ENCODE measurements at regions not wholly inside any gene's neighbourhood (a gene's known extent, or its start where the extent isn't known, plus 50 kb on each side); places are given as distances from the start of the nearest gene placed in this dataset.
"Not testable (repeated sequence)": the region's sequence is repeated elsewhere in the genome, so short reads cannot be mapped to it uniquely, and the experiment has no call there.

GRCh38 chr2:87352178-87352934, 330.7 kb upstream of the PLGLB1 start:
- not testable (repeated sequence) for DNase-seq (ENCODE audit: low spot score)

DNA sequence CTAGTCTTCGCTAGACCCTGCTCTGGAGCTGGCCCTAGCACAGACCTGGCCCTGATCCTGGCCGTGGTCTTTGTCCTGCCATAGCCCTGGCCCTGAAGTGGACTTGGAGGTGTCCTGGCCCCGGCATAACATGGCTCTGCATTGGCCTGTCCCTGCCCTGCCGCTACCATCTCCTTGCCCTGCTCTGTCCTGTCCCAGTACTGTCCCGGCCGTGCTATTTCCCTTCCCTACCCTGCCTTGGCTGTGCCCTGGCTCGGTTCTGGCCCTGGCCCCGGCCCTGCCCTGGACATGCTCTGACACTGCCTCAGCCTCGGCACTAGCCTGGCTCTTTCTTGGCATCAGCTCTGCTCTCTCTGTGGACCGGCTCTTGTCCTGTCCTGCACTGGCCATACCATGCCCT, 331.8 kb upstream of the PLGLB1 start:
- DNase-seq (ENCODE audit: low spot score), result not testable (repeated sequence)

GRCh38 chr2:87354102-87354501, 332.5 kb upstream of the PLGLB1 start:
- DNase-seq (ENCODE audit: low spot score), result not testable (repeated sequence)

- DNase-seq (ENCODE audit: low spot score), result not testable (repeated sequence)
These were observed 338.6 kb upstream of the PLGLB1 start for GRCh38 chr2:87360250-87360649.

DNA sequence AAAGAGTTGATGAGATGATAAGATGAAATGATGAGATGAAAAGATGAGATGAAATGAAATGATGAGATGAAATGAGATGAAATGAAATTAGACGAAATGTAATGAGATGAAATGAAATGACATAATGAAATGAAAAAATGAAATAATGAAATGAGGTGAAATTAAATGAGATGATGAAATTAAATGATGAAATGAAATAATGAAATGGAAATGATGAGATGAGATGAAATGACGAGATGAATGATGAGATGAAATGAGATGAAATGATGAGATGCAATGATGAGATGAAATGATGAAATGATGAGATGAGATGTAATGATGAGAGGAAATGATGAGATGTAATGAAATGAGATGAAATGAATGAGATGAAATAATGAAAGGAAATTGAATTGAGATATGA, 339.3 kb upstream of the PLGLB1 start:
- not testable (repeated sequence) for DNase-seq (ENCODE audit: low spot score)

GRCh38 chr2:87361805-87362204, 340.2 kb upstream of the PLGLB1 start:
- not testable (repeated sequence) for DNase-seq (ENCODE audit: low spot score)

GRCh38 chr2:87364379-87364778, 342.7 kb upstream of the PLGLB1 start:
- not testable (repeated sequence) for DNase-seq (ENCODE audit: low spot score)

- not testable (repeated sequence) for DNase-seq (ENCODE audit: low spot score)
These were observed 343.4 kb upstream of the PLGLB1 start for GRCh38 chr2:87365038-87365437.

DNA sequence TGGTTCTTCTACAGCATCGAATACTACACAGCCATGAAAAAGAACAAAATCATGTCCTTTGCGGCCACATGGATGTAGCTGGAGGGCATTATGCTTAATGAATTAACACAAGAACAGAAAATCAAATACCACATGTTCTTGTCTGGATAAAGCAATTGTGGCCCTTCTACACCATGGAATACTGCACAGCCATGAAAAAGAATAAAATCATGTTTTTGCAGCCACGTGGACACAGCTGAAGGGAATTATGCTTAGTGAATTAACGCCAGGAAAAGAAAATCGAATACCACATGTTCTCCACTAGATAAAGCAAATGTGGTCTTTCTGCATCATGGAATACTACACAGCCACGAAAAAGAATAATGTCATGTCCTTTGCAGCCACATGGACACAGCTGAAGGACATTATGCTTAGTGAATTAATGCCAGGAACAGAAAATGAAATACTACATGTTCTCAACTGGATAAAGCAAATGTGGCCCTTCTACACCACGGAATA, 361.8 kb upstream of the PLGLB2 start:
- not testable (repeated sequence) for DNase-seq (ENCODE audit: low spot score)

DNA sequence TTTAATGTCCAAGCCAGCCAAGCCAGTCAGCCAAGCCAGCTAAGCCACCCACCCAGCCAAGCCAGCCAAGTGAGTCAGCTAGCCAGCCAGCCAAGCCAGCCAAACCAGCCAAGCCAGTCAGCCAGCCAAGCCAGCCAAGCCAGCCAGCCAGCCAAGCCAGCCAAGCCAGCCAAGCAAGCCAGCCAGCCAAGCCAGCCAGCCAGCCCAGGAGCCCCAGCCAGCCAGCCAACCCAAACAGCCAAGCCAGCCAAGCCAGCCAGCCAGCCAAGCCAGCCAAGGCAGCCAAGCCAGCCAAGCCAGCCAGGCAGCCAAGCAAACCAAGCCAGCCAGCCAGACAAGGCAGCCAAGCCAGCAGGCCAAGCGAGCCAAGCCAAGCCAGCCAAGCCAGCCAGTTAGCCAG, 352.1 kb upstream of the PLGLB2 start:
- DNase-seq (ENCODE audit: low spot score), result not testable (repeated sequence)

GRCh38 chr2:87396551-87397265, 351.2 kb upstream of the PLGLB2 start:
- not testable (repeated sequence) for DNase-seq (ENCODE audit: low spot score)

DNA sequence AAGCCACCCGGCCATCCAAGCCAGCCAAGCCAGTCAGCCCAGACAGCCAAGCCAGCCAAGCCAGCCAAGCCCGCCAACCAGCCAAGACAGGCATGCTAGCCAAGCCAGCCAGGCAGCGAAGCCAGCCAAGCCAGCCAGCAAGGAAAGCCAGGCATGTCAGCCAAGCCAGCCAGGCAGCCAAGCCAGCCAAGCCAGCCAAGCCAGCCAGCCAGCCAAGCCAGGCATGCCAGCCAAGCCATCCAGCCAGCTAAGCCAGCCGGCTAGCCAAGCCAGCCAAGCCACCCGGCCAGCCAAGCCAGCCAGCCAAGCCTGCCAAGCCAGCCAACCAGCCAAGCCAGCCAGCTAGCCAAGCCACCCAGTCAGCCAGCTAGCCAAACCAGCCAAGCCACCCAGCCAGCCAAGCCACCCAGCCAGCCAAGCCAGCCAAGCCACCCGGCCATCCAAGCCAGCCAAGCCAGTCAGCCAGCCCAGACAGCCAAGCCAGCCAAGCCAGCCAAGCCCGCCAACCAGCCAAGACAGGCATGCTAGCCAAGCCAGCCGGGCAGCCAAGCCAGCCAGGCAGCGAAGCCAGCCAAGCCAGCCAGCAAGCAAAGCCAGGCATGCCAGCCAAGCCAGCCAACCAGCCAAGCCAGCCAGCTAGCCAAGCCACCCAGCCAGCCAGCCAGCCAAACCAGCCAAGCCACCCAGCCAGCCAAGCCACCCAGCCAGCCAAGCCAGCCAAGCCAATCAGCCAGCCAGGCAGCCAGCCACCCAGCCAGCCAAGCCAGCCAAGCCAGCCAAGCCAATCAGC, 350.4 kb upstream of the PLGLB2 start:
- DNase-seq (ENCODE audit: low spot score), result not testable (repeated sequence)

- not testable (repeated sequence) for DNase-seq (ENCODE audit: low spot score)
These were observed 349.2 kb upstream of the PLGLB2 start for GRCh38 chr2:87398567-87399305.

GRCh38 chr2:87401726-87402345, 346.1 kb upstream of the PLGLB2 start:
- peak; percentile 1 for DNase-seq (ENCODE audit: low spot score)

DNA sequence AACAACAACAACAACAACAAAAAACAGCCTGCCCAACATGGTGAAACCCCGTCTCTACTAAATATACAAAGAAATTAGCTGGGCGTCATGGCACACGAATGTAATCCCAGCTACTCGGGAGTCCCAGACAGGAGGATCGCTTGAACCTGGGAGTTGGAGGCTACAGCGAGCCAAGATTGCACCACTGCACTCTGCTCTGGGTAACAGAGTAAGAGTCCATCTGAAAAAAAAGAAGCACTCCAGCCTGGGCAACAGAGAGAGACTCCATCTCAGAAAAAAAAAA, 344.1 kb upstream of the PLGLB2 start:
- peak; percentile 1 for DNase-seq (ENCODE audit: low spot score)

DNA sequence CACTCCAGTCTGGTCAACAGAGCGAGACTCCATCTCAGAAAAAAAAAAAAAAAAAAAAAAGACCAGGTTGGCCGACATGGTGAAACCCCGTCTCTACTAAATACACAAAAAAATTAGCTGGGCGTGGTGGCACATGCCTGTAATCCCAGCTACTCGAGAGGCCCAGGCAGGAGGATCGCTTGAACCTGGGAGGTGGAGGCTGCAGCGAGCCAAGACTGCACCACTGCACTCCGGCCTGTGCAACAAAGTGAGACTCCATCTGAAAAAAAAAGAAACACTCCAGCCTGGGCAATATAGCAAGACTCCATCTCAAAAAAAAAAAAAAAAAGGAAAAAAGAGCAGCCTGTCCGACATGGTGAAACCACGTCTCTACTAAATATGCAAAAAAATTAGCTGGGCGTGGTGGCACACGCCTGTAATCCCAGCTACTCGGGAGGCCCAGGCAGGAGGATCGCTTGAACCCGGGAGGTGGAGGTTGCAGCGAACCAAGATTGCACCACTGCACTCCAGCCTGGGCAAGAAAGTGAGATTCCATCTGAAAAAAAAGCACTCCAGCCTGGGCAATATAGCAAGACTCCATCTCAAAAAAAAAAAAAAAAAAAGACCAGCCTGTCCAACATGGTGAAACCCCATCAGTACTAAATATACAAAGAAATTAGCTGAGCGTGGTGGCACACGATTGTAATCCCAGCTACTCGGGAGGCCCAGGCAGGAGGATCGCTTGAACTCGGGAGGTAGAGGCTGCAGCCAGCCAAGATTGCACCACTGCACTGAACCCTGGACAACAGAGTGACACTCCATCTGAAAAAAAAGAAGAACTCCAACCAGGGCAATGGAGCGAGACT, 343.3 kb upstream of the PLGLB2 start:
- DNase-seq (ENCODE audit: low spot score), result not testable (repeated sequence)

DNA sequence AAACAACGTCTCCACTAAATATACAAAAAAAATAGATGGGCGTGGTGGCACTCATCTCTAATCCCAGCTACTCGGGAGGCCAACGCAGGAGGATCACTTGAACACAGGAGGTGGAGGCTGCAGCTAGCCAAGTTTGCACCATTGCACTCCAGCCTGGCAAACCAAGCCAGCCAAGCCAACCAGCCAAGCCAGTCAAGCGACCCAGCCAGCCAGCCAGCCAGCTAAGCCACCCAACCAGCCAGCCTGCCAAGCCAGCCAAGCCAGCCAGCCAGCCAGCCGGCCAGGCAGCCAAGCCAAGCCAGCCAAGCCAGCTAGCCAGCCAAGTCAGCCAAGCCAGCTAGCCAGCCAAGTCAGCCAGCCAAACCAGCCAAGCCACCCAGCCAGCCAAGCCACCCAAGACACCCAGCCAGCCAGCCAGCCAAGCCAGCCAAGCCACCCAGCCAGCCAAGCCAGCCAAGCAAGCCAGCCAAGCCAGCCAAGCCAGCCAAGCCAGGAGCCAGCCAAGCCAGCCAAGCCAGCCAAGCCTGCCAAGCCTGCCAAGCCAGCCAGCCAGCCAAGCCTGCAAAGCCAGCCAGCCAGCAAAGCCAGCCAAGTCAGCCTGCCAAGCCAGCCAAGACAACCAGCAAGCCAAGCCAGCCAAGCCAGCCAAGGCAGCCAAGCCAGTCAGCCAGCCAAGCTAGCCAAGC, 342.2 kb upstream of the PLGLB2 start:
- not testable (repeated sequence) for DNase-seq (ENCODE audit: low spot score)

- DNase-seq (ENCODE audit: low spot score), result not testable (repeated sequence)
These were observed 341.3 kb upstream of the PLGLB2 start for GRCh38 chr2:87406406-87407175.

- not testable (repeated sequence) for DNase-seq (ENCODE audit: low spot score)
These were observed 338.3 kb upstream of the PLGLB2 start for GRCh38 chr2:87409601-87410000.

Measured in kidney tubule cell (primary cell).